CD14-positive monocyte (primary cell): ENCODE measurements at regions not wholly inside any gene's neighbourhood (a gene's known extent, or its start where the extent isn't known, plus 50 kb on each side); places are given as distances from the start of the nearest gene placed in this dataset.

ENCODE experiments used
- DNase-seq, 3 donors: peaks; one replicate each; pipeline ENCODE4 v3.0.0-alpha.2; 2011 to 2022
- H2AFZ ChIP-seq: 2 replicates; pipeline ENCODE4 v1.6.0; 2012; ENCODE audit warnings: mild to moderate bottlenecking, low read depth, low read length, inconsistent platforms; ENCODE audit not compliant: insufficient read depth, poor library complexity, severe bottlenecking
- H3K27ac ChIP-seq, 2 donors: 1 replicate in 1 of 2; 2 replicates in 1 of 2; pipeline ENCODE4 v1.5.1; 2012 to 2013; ENCODE audit warnings: low read length in 2 of 2, control low read depth in 1 of 2, inconsistent platforms in 1 of 2, low read depth in 1 of 2, mild to moderate bottlenecking in 1 of 2
- H3K27me3 ChIP-seq, 2 donors: one replicate each; pipeline versions ENCODE4 v1.6.0 to v1.6.1; 2011 to 2013; ENCODE audit warnings: low read length in 2 of 2; ENCODE audit not compliant: control insufficient read depth in 2 of 2, insufficient read depth in 2 of 2
- H3K36me3 ChIP-seq, 2 donors: replicated peaks in 1 of 2; 1 replicate in 1 of 2; 2 replicates in 1 of 2; pipeline versions ENCODE4 v1.5.1 to v1.6.1; 2012 to 2013; ENCODE audit warnings: low read length in 2 of 2, control low read depth in 1 of 2, inconsistent platforms in 1 of 2, mild to moderate bottlenecking in 1 of 2; ENCODE audit not compliant: insufficient read depth in 2 of 2, control insufficient read depth in 1 of 2
- H3K4me1 ChIP-seq, 2 donors: 1 replicate in 1 of 2; 2 replicates in 1 of 2; pipeline versions ENCODE4 v1.5.1 to v1.6.1; 2012 to 2013; ENCODE audit warnings: low read length in 2 of 2, control low read depth in 1 of 2, inconsistent platforms in 1 of 2, mild to moderate bottlenecking in 1 of 2, moderate library complexity in 1 of 2; ENCODE audit not compliant: insufficient read depth in 2 of 2, control insufficient read depth in 1 of 2
- H3K4me2 ChIP-seq: replicated peaks from 2 replicates; pipeline ENCODE3; 2012; ENCODE audit warnings: low read length, moderate library complexity, mild to moderate bottlenecking; ENCODE audit not compliant: poor library complexity, severe bottlenecking; ENCODE audit errors: extremely low read depth
- H3K4me3 ChIP-seq, 3 experiments: fragments of 200-600 bp in 1 of 3; sonication (generic) in 1 of 3; replicated peaks in 1 of 3; 1 replicate in 2 of 3; 2 replicates in 1 of 3; pipeline ENCODE4 v1.5.1; 2011 to 2013; ENCODE audit warnings: low read length in 3 of 3, mild to moderate bottlenecking in 3 of 3, control low read depth in 2 of 3, low read depth in 2 of 3, inconsistent platforms in 1 of 3, moderate library complexity in 1 of 3
- H3K79me2 ChIP-seq: 2 replicates; pipeline ENCODE4 v1.6.0; 2012; ENCODE audit warnings: mild to moderate bottlenecking, control low read depth, inconsistent platforms, low read length, moderate library complexity; ENCODE audit not compliant: insufficient read depth
- H3K9ac ChIP-seq: 2 replicates; pipeline ENCODE4 v1.6.0; 2017; ENCODE audit warnings: low read length, mild to moderate bottlenecking; ENCODE audit not compliant: insufficient read depth, poor library complexity, severe bottlenecking
- H3K9me3 ChIP-seq, 2 donors: replicated peaks in 1 of 2; 1 replicate in 1 of 2; 2 replicates in 1 of 2; pipeline versions ENCODE4 v1.5.1 to v1.6.1; 2012 to 2013; ENCODE audit warnings: low read length in 2 of 2, control low read depth in 1 of 2; ENCODE audit not compliant: control insufficient read depth in 1 of 2, insufficient read depth in 1 of 2
- H4K20me1 ChIP-seq: 2 replicates; pipeline ENCODE4 v1.6.0; 2012; ENCODE audit warnings: mild to moderate bottlenecking, low read length, control low read depth, moderate library complexity; ENCODE audit not compliant: insufficient read depth
- H3K27ac Mint-ChIP-seq, 7 donors: one replicate each; pipeline ENCODE4 v1.8.0; 2020; ENCODE audit warnings: mild to moderate bottlenecking in 7 of 7, mixed read lengths in 7 of 7, moderate library complexity in 6 of 7, inconsistent platforms in 2 of 7
- H3K27me3 Mint-ChIP-seq, 3 donors: one replicate each; pipeline ENCODE4 v1.8.0; 2021 to 2022; ENCODE audit warnings: low read depth in 3 of 3, mild to moderate bottlenecking in 3 of 3, mixed read lengths in 3 of 3, moderate library complexity in 3 of 3, inconsistent platforms in 1 of 3
- H3K36me3 Mint-ChIP-seq, 2 donors: one replicate each; pipeline ENCODE4 v1.8.0; 2020; ENCODE audit warnings: mixed read lengths in 2 of 2, inconsistent platforms in 1 of 2, mild to moderate bottlenecking in 1 of 2
- H3K4me1 Mint-ChIP-seq: one replicate; pipeline ENCODE4 v1.8.0; 2020; ENCODE audit warnings: mild to moderate bottlenecking, mixed read lengths
- H3K4me3 Mint-ChIP-seq, 2 donors: one replicate each; pipeline ENCODE4 v1.8.0; 2020; ENCODE audit warnings: mild to moderate bottlenecking in 2 of 2, mixed read lengths in 2 of 2, moderate library complexity in 1 of 2
- H3K9me3 Mint-ChIP-seq, 7 donors: one replicate each; pipeline ENCODE4 v1.8.0; 2020 to 2022; ENCODE audit warnings: mixed read lengths in 7 of 7, mild to moderate bottlenecking in 6 of 7, moderate library complexity in 6 of 7, inconsistent platforms in 2 of 7
- WGBS: methylation state at CpG from one replicate; pipeline ENCODE4 v1.1.5; 2013; ENCODE audit warnings: missing lambda C conversion rate; ENCODE audit not compliant: insufficient coverage; 5-methylcytosine and 5-hydroxymethylcytosine counted together
- intact Hi-C, 2 donors: fragments of 100-400 bp; cut with micrococcal nuclease; formaldehyde crosslinking; loops; one replicate each; pipeline versions ENCODE4 v1.15.0 to v1.15.1; 2023
- TF ChIP-seq, protein P1 (sequence below): fragments of 200-600 bp; IDR thresholded peaks from one replicate; pipeline ENCODE4 v1.8.0; 2022; ENCODE audit warnings: antibody characterized with exemption, mild to moderate bottlenecking

DNA sequence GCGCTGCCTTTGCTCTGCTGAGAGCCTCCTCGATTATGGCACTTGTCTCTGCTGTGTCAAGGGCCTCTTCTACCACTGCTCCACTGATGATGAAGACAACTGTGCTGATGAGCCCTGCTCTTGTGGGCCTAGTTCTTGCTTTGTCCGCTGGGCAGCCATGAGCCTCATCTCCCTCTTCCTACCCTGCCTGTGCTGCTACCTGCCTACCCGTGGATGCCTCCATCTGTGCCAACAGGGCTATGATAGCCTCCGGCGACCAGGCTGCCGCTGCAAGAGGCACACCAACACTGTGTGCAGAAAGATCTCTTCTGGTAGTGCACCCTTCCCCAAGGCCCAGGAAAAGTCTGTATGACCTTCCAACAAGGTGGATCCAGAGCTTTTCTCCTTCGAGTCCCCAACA, 106.8 kb upstream of the VAMP7 start:
- intact Hi-C loops, result no loop called here
- H3K4me1 Mint-ChIP-seq, result peaks cover 3% of the 10 kb centered on the region

GRCh38 chrX:155767876-155768769, 113.0 kb upstream of the VAMP7 start:
- Histone ChIP-seq H3K4me2 (peak overlapping the region; percentile 71), H3K27ac (no peak overlapping the region), H3K27me3 (no peaks in the 10 kb centered on the region), H2AFZ (no peak overlapping the region), H3K36me3 (no peaks in the 10 kb centered on the region), H3K9me3 (no peaks in the 10 kb centered on the region), H3K9ac (no peak overlapping the region), H3K4me3 (peak overlapping the region in 2 of 3 experiments; percentile 25 to 66), H3K4me1 (peaks cover 8 to 19% of the 10 kb centered on the region in 2 donors), H4K20me1 (no peaks in the 10 kb centered on the region), H3K79me2 (no peaks in the 10 kb centered on the region)
- intact Hi-C loops, result no loop called here
- Mint-ChIP-seq H3K27me3 (peaks cover 0 to 2% (median 2%) of the 10 kb centered on the region in 3 donors), H3K36me3 (no peaks in the 10 kb centered on the region), H3K4me1 (peaks cover 16% of the 10 kb centered on the region), H3K9me3 (peaks cover 0 to 3% (median 0%) of the 10 kb centered on the region in 7 donors), H3K27ac (peak overlapping the region in 3 of 7 donors; percentile 2 to 74 (median 7)), H3K4me3 (peak overlapping the region; percentile 66 to 70)
- TF ChIP-seq, protein P1, sequence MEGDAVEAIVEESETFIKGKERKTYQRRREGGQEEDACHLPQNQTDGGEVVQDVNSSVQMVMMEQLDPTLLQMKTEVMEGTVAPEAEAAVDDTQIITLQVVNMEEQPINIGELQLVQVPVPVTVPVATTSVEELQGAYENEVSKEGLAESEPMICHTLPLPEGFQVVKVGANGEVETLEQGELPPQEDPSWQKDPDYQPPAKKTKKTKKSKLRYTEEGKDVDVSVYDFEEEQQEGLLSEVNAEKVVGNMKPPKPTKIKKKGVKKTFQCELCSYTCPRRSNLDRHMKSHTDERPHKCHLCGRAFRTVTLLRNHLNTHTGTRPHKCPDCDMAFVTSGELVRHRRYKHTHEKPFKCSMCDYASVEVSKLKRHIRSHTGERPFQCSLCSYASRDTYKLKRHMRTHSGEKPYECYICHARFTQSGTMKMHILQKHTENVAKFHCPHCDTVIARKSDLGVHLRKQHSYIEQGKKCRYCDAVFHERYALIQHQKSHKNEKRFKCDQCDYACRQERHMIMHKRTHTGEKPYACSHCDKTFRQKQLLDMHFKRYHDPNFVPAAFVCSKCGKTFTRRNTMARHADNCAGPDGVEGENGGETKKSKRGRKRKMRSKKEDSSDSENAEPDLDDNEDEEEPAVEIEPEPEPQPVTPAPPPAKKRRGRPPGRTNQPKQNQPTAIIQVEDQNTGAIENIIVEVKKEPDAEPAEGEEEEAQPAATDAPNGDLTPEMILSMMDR, result no peak
- WGBS, result 32% methylated on average over 4 of the region's 24 CpGs
- peak in 2 of 3 donors; percentile 23 to 63 for DNase-seq

More for the DNA sequence above, 106.8 kb upstream of the VAMP7 start:
- TF ChIP-seq, protein P1, result no peak
- Histone ChIP-seq H3K4me2 (no peak overlapping the region), H3K9ac (no peak overlapping the region), H3K9me3 (no peaks in the 10 kb centered on the region), H2AFZ (no peak overlapping the region), H3K27me3 (no peaks in the 10 kb centered on the region), H3K79me2 (no peaks in the 10 kb centered on the region), H4K20me1 (no peaks in the 10 kb centered on the region), H3K4me3 (no peak overlapping the region), H3K27ac (no peak overlapping the region), H3K36me3 (no peaks in the 10 kb centered on the region), H3K4me1 (no peaks in the 10 kb centered on the region)
- no peak for DNase-seq
- Mint-ChIP-seq H3K9me3 (peaks cover 0 to 4% (median 0%) of the 10 kb centered on the region in 7 donors), H3K27me3 (peaks cover 0 to 2% (median 0%) of the 10 kb centered on the region in 3 donors), H3K36me3 (no peaks in the 10 kb centered on the region), H3K4me3 (no peak overlapping the region), H3K27ac (no peak overlapping the region)
- 91% methylated on average over 7 of the region's 8 CpGs for WGBS
